ENCODE measurements at regions not wholly inside any gene's neighbourhood (a gene's known extent, or its start where the extent isn't known, plus 50 kb on each side); places are given as distances from the start of the nearest gene placed in this dataset.

DNA sequence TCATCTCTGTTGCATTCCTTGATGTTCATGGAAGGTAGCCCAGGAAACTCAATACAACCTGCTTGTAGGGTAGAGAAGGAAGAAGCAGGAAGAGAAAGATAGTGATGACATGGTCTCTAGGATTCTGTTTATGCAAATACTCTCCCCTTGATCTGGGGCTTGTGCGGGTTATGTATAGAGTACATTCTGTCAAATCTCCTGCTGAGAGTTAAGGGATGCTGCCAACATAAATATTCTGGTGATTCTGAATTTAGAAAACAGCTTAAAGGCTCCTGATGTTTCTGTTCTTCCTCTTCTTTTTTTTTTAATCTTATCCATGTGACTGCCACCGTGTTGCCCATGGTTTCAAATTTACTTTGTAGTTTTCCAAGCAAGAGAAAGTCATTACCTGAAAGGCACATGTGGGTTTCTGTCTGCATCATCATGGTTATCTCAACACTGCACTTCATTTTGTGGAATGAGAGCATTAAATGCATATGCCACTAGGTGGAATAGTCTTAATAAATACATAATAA is 150.6 kb downstream of the RPS12 start:
- Histone ChIP-seq H3K4me3 (no peak overlapping the region), H3K27ac (no peak overlapping the region), H3K4me1 (no peaks in the 10 kb centered on the region), H3K36me3 (no peaks in the 10 kb centered on the region), H3K27me3 (replicated peaks in 1 of 7) (peaks cover 0 to 15% (median 0%) of the 10 kb centered on the region in 7 donors), H3K9me3 (no peaks in the 10 kb centered on the region)
- intact Hi-C loops (cut with DNase I; ENCODE audit: low total_unique reads), result no loop called here
- TF ChIP-seq POLR2A (IDR thresholded peaks at IDR 0.05) (no peak), POLR2AphosphoS5 (IDR thresholded peaks at IDR 0.05) (no peak)
- TF ChIP-seq, protein P1, sequence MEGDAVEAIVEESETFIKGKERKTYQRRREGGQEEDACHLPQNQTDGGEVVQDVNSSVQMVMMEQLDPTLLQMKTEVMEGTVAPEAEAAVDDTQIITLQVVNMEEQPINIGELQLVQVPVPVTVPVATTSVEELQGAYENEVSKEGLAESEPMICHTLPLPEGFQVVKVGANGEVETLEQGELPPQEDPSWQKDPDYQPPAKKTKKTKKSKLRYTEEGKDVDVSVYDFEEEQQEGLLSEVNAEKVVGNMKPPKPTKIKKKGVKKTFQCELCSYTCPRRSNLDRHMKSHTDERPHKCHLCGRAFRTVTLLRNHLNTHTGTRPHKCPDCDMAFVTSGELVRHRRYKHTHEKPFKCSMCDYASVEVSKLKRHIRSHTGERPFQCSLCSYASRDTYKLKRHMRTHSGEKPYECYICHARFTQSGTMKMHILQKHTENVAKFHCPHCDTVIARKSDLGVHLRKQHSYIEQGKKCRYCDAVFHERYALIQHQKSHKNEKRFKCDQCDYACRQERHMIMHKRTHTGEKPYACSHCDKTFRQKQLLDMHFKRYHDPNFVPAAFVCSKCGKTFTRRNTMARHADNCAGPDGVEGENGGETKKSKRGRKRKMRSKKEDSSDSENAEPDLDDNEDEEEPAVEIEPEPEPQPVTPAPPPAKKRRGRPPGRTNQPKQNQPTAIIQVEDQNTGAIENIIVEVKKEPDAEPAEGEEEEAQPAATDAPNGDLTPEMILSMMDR (IDR thresholded peaks at IDR 0.05 in 8 of 11, conservative IDR thresholded peaks at IDR 0.05 in 3 of 11), result no peak
- WGBS, 5 donors, result 59 to 75% (median 63%) methylated on average over 2 of the region's 2 CpGs
- no peak for DNase-seq

DNA sequence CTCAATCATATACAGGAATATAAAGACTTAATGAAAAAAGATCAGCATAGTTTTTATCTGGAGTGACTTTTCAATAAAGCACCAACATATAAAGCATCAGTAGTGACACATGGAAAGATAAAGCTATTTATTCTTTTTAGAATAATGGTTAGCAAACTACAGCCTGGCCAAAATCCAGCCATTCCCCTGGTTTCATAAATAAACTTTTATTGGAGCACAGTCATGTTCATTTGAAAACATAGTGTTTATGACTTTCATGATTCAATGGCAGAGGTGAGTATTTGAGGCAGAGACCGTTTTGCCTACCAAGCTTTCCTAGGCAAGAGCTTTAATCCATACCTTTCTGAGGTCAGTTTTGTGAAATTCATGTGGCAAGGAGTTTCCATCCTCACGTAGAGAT is 153.5 kb downstream of the RPS12 start:
- intact Hi-C loops (cut with DNase I; ENCODE audit: low total_unique reads), result no loop called here
- Histone ChIP-seq H3K36me3 (no peaks in the 10 kb centered on the region), H3K27ac (no peak overlapping the region), H3K27me3 (replicated peaks in 1 of 7) (peaks cover 0 to 19% (median 0%) of the 10 kb centered on the region in 7 donors), H3K9me3 (no peaks in the 10 kb centered on the region), H3K4me1 (no peaks in the 10 kb centered on the region), H3K4me3 (no peak overlapping the region)
- 67 to 80% (median 72%) methylated on average over 2 of the region's 2 CpGs for WGBS, 5 donors
- DNase-seq, result no peak
- TF ChIP-seq POLR2A (IDR thresholded peaks at IDR 0.05), result no peak
- TF ChIP-seq, protein P1 (IDR thresholded peaks at IDR 0.05 in 8 of 11, conservative IDR thresholded peaks at IDR 0.05 in 3 of 11), result no peak
- TF ChIP-seq POLR2AphosphoS5 (IDR thresholded peaks at IDR 0.05), result no peak

DNA sequence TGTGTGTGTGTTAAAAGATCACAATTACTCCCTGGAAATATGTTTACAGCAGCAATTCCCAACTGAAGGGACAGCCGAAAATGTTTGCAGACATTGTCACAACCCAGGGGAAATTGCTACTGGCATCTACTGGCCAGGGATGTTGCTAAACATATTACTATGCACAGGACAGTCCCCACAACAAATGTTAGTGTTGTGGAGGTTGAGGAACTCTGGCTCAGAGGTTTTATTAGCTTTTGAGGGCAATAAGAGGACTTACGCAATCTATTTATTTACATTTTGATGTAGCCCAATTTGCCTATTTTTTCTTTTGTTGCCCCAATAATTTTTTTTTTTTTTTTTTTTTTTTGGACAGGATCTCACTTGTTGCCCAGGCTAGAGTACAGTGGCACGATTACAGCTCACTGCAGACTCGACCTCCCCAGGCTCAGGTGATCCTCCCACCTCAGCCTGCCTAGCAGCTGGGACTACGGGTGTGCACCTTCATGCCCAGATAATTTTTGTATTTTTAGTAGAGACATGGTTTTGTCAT is 154.1 kb downstream of the RPS12 start:
- H3K4me3 ChIP-seq, result no peak overlapping the region
- intact Hi-C loops (cut with DNase I; ENCODE audit: low total_unique reads), result no loop called here
- no peaks in the 10 kb centered on the region for H3K36me3 ChIP-seq
- no peaks in the 10 kb centered on the region for H3K9me3 ChIP-seq
- no peak for DNase-seq
- 64 to 87% (median 82%) methylated on average over 5 of the region's 5 CpGs for WGBS, 5 donors
- no peak for TF ChIP-seq POLR2A (IDR thresholded peaks at IDR 0.05)
- TF ChIP-seq, protein P1 (IDR thresholded peaks at IDR 0.05 in 8 of 11, conservative IDR thresholded peaks at IDR 0.05 in 3 of 11), result no peak
- TF ChIP-seq POLR2AphosphoS5 (IDR thresholded peaks at IDR 0.05), result no peak
- H3K4me1 ChIP-seq, result no peaks in the 10 kb centered on the region
- H3K27ac ChIP-seq, result no peak overlapping the region
- peaks cover 0 to 19% (median 0%) of the 10 kb centered on the region in 7 donors for H3K27me3 ChIP-seq (replicated peaks in 1 of 7)

DNA sequence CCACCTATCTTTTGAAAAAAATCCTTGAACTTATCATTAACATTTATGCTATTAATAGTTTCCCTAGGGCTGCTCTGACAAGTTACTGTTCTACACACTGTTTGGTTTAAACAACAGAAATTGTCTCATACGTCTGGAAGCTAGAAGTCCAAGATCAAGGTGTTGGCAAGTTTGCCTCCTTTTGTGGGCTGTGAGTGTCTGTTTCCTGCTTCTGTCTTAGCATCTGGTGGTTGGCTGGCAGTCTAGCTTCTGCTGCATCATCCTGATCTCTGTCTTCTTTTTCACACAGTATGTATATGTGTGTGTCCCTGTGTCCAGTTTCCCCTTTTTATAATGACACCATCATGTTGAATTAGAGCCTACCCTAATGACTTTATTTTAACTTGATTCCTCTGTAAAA is 154.8 kb downstream of the RPS12 start:
- H3K27ac ChIP-seq, result no peak overlapping the region
- DNase-seq, result no peak
- no peaks in the 10 kb centered on the region for H3K9me3 ChIP-seq
- no peaks in the 10 kb centered on the region for H3K4me1 ChIP-seq
- TF ChIP-seq POLR2AphosphoS5 (IDR thresholded peaks at IDR 0.05) (no peak), POLR2A (IDR thresholded peaks at IDR 0.05) (no peak)
- TF ChIP-seq, protein P1 (IDR thresholded peaks at IDR 0.05 in 8 of 11, conservative IDR thresholded peaks at IDR 0.05 in 3 of 11), result no peak
- H3K27me3 ChIP-seq (replicated peaks in 1 of 7), result peaks cover 0 to 19% (median 0%) of the 10 kb centered on the region in 7 donors
- intact Hi-C loops (cut with DNase I; ENCODE audit: low total_unique reads), result no loop called here
- H3K4me3 ChIP-seq, result no peak overlapping the region
- 7 to 16% (median 11%) methylated on average over 1 of the region's 1 CpG for WGBS, 5 donors
- H3K36me3 ChIP-seq, result no peaks in the 10 kb centered on the region

Data from spleen (tissue), 11 donors.